ENCODE measurements at regions not wholly inside any gene's neighbourhood (a gene's known extent, or its start where the extent isn't known, plus 50 kb on each side); places are given as distances from the start of the nearest gene placed in this dataset.

GRCh38 chr13:29987340-29987739 lies 136.9 kb upstream of the UBL3 start:
- Mint-ChIP-seq H3K36me3 (peaks cover 3% of the 10 kb centered on the region), H3K9me3 (peaks cover 41% of the 10 kb centered on the region), H3K27me3 (ENCODE audit: low read depth) (no peaks in the 10 kb centered on the region), H3K4me3 (no peak overlapping the region), H3K4me1 (no peaks in the 10 kb centered on the region), H3K27ac (no peak overlapping the region)
- no peak for DNase-seq (ENCODE audit: low spot score in 2 of 2, unreplicated experiment in 2 of 2)
- no peak for TF ChIP-seq CTCF (IDR thresholded peaks at IDR 0.05; ENCODE audit: unreplicated experiment)

- Mint-ChIP-seq H3K4me3 (no peak overlapping the region), H3K36me3 (no peaks in the 10 kb centered on the region), H3K4me1 (no peaks in the 10 kb centered on the region), H3K27me3 (ENCODE audit: low read depth) (no peaks in the 10 kb centered on the region), H3K9me3 (peaks cover 20% of the 10 kb centered on the region), H3K27ac (no peak overlapping the region)
- DNase-seq (ENCODE audit: low spot score in 2 of 2, unreplicated experiment in 2 of 2) = no peak
- TF ChIP-seq CTCF (IDR thresholded peaks at IDR 0.05; ENCODE audit: unreplicated experiment) = no peak
Observed at GRCh38 chr13:29980339-29980738, 129.9 kb upstream of the UBL3 start.

GRCh38 chr13:29978211-29978610 lies 127.8 kb upstream of the UBL3 start:
- DNase-seq (ENCODE audit: low spot score in 2 of 2, unreplicated experiment in 2 of 2) = no peak
- Mint-ChIP-seq H3K27ac (no peak overlapping the region), H3K27me3 (ENCODE audit: low read depth) (no peaks in the 10 kb centered on the region), H3K36me3 (no peaks in the 10 kb centered on the region), H3K4me3 (no peak overlapping the region), H3K9me3 (peaks cover 16% of the 10 kb centered on the region), H3K4me1 (no peaks in the 10 kb centered on the region)
- TF ChIP-seq CTCF (IDR thresholded peaks at IDR 0.05; ENCODE audit: unreplicated experiment) = no peak

- Mint-ChIP-seq H3K4me1 (no peaks in the 10 kb centered on the region), H3K27me3 (ENCODE audit: low read depth) (no peaks in the 10 kb centered on the region), H3K9me3 (peaks cover 10% of the 10 kb centered on the region), H3K36me3 (no peaks in the 10 kb centered on the region), H3K4me3 (no peak overlapping the region), H3K27ac (no peak overlapping the region)
- DNase-seq (ENCODE audit: low spot score in 2 of 2, unreplicated experiment in 2 of 2) = no peak
- no peak for TF ChIP-seq CTCF (IDR thresholded peaks at IDR 0.05; ENCODE audit: unreplicated experiment)
Observed at GRCh38 chr13:29977476-29978120, 127.2 kb upstream of the UBL3 start.

- H3K4me1 Mint-ChIP-seq = no peaks in the 10 kb centered on the region
- H3K27me3 Mint-ChIP-seq (ENCODE audit: low read depth) = no peaks in the 10 kb centered on the region
- peaks cover 10% of the 10 kb centered on the region for H3K9me3 Mint-ChIP-seq
- no peaks in the 10 kb centered on the region for H3K36me3 Mint-ChIP-seq
- no peak for DNase-seq (ENCODE audit: low spot score in 2 of 2, unreplicated experiment in 2 of 2)
- TF ChIP-seq CTCF (IDR thresholded peaks at IDR 0.05; ENCODE audit: unreplicated experiment) = no peak
- H3K27ac Mint-ChIP-seq = no peak overlapping the region
- H3K4me3 Mint-ChIP-seq = no peak overlapping the region
Observed at GRCh38 chr13:29976535-29976934, 126.1 kb upstream of the UBL3 start.

GRCh38 chr13:29975283-29975682 lies 124.9 kb upstream of the UBL3 start:
- TF ChIP-seq CTCF (IDR thresholded peaks at IDR 0.05; ENCODE audit: unreplicated experiment) = no peak
- Mint-ChIP-seq H3K4me1 (no peaks in the 10 kb centered on the region), H3K36me3 (no peaks in the 10 kb centered on the region), H3K9me3 (peaks cover 10% of the 10 kb centered on the region), H3K27ac (no peak overlapping the region), H3K27me3 (ENCODE audit: low read depth) (no peaks in the 10 kb centered on the region), H3K4me3 (no peak overlapping the region)
- DNase-seq (ENCODE audit: low spot score in 2 of 2, unreplicated experiment in 2 of 2) = no peak
